H9 (cell line): ENCODE measurements at regions not wholly inside any gene's neighbourhood (a gene's known extent, or its start where the extent isn't known, plus 50 kb on each side); places are given as distances from the start of the nearest gene placed in this dataset.

Experiments
- DNase-seq: peaks from one replicate; pipeline ENCODE4 v3.0.0-alpha.2; 2017
- H2AFZ ChIP-seq: one replicate; pipeline ENCODE4 v1.6.1; 2013; ENCODE audit warnings: mild to moderate bottlenecking, low read length, control low read depth, moderate library complexity
- H2AK5ac ChIP-seq: 2 replicates; pipeline ENCODE4 v1.6.1; 2013; ENCODE audit warnings: low read length, control low read depth, mixed read lengths; ENCODE audit not compliant: insufficient read length
- H2BK120ac ChIP-seq: one replicate; pipeline ENCODE4 v1.6.1; 2013; ENCODE audit warnings: low read depth, mild to moderate bottlenecking, low read length, control low read depth, inconsistent platforms; ENCODE audit not compliant: poor library complexity, severe bottlenecking
- H2BK12ac ChIP-seq: 2 replicates; pipeline ENCODE4 v1.6.1; 2013; ENCODE audit warnings: low read length, control low read depth, mixed read lengths, low read depth; ENCODE audit not compliant: insufficient read length
- H2BK15ac ChIP-seq: 2 replicates; pipeline ENCODE4 v1.6.1; 2013; ENCODE audit warnings: low read depth, low read length, control low read depth
- H2BK20ac ChIP-seq: one replicate; pipeline ENCODE4 v1.6.1; 2013; ENCODE audit warnings: low read depth, mild to moderate bottlenecking, low read length, control low read depth, inconsistent platforms; ENCODE audit not compliant: poor library complexity, severe bottlenecking
- H2BK5ac ChIP-seq: 2 replicates; pipeline ENCODE4 v1.6.1; 2013; ENCODE audit warnings: low read length, control low read depth, mixed read lengths; ENCODE audit not compliant: insufficient read length
- H3K14ac ChIP-seq: 2 replicates; pipeline ENCODE4 v1.6.1; 2013; ENCODE audit warnings: low read length, control low read depth; ENCODE audit not compliant: insufficient read depth
- H3K18ac ChIP-seq: 2 replicates; pipeline ENCODE4 v1.6.1; 2013; ENCODE audit warnings: low read depth, mild to moderate bottlenecking, mixed read lengths, low read length, control low read depth; ENCODE audit not compliant: insufficient read length
- H3K23ac ChIP-seq: 2 replicates; pipeline ENCODE4 v1.6.1; 2013; ENCODE audit warnings: low read length, control low read depth, mixed read lengths, low read depth; ENCODE audit not compliant: insufficient read length
- H3K23me2 ChIP-seq: 2 replicates; pipeline ENCODE4 v1.6.1; 2013; ENCODE audit warnings: low read depth, mild to moderate bottlenecking, mixed read lengths, low read length, control low read depth; ENCODE audit not compliant: insufficient read length, poor library complexity, severe bottlenecking
- H3K27ac ChIP-seq: 2 replicates; pipeline ENCODE4 v1.5.1; 2013; ENCODE audit warnings: low read length, control low read depth, mixed read lengths, low read depth; ENCODE audit not compliant: insufficient read length
- H3K27me3 ChIP-seq: 2 replicates; pipeline ENCODE4 v1.6.1; 2013; ENCODE audit warnings: low read length, control low read depth, inconsistent platforms; ENCODE audit not compliant: insufficient read depth
- H3K4ac ChIP-seq: 2 replicates; pipeline ENCODE4 v1.6.1; 2013; ENCODE audit warnings: low read depth, mild to moderate bottlenecking, control low read depth, inconsistent platforms, low read length, moderate library complexity
- H3K4me1 ChIP-seq: 2 replicates; pipeline ENCODE4 v1.6.1; 2013; ENCODE audit warnings: low read length, control low read depth, inconsistent platforms; ENCODE audit not compliant: insufficient read depth
- H3K4me2 ChIP-seq: 2 replicates; pipeline ENCODE4 v1.6.1; 2013; ENCODE audit warnings: low read length, control low read depth, mixed read lengths; ENCODE audit not compliant: insufficient read length, insufficient read depth
- H3K56ac ChIP-seq: 2 replicates; pipeline ENCODE4 v1.6.1; 2013; ENCODE audit warnings: low read depth, mild to moderate bottlenecking, mixed read lengths, low read length, control low read depth; ENCODE audit not compliant: insufficient read length
- H3K79me1 ChIP-seq: 2 replicates; pipeline ENCODE4 v1.6.1; 2013; ENCODE audit warnings: low read depth, mild to moderate bottlenecking, moderate library complexity, low read length, control low read depth, inconsistent platforms; ENCODE audit not compliant: insufficient read depth, poor library complexity, severe bottlenecking
- H3K79me2 ChIP-seq: 2 replicates; pipeline ENCODE4 v1.6.1; 2013; ENCODE audit warnings: low read length, control low read depth, inconsistent platforms; ENCODE audit not compliant: insufficient read depth
- H3K9ac ChIP-seq: 2 replicates; pipeline ENCODE4 v1.6.1; 2013; ENCODE audit warnings: low read length, control low read depth, mixed read lengths; ENCODE audit not compliant: insufficient read length; ENCODE audit errors: extremely low read depth
- H3K9me3 ChIP-seq: one replicate; pipeline ENCODE4 v1.6.1; 2013; ENCODE audit warnings: low read depth, low read length, inconsistent platforms; ENCODE audit not compliant: control insufficient read depth
- H3T11ph ChIP-seq: one replicate; pipeline ENCODE4 v1.6.1; 2013; ENCODE audit warnings: mild to moderate bottlenecking, low read length, control low read depth, inconsistent platforms
- H4K20me1 ChIP-seq: one replicate; pipeline ENCODE4 v1.6.1; 2013; ENCODE audit not compliant: control insufficient read depth, insufficient read length, insufficient read depth
- H4K5ac ChIP-seq: 2 replicates; pipeline ENCODE4 v1.6.1; 2013; ENCODE audit warnings: low read depth, mild to moderate bottlenecking, mixed read lengths, low read length, control low read depth; ENCODE audit not compliant: insufficient read length
- H4K8ac ChIP-seq: replicated peaks from 2 replicates; pipeline ENCODE4 v1.6.1; 2013; ENCODE audit warnings: low read length, control low read depth, mixed read lengths, low read depth; ENCODE audit not compliant: insufficient read length
- H4K91ac ChIP-seq: 2 replicates; pipeline ENCODE4 v1.6.1; 2013; ENCODE audit warnings: low read depth, mild to moderate bottlenecking, moderate library complexity, mixed read lengths, low read length, control low read depth; ENCODE audit not compliant: insufficient read length
- H3K27ac Mint-ChIP-seq, 3 experiments: 2 replicates in 2 of 3; 3 replicates in 1 of 3; pipeline ENCODE4 v1.8.0; 2020 to 2021; ENCODE audit warnings: mixed read lengths in 3 of 3, mild to moderate bottlenecking in 1 of 3, moderate library complexity in 1 of 3
- H3K27me3 Mint-ChIP-seq: 2 replicates; pipeline ENCODE4 v1.8.0; 2021; ENCODE audit warnings: low read depth, mild to moderate bottlenecking, moderate library complexity, mixed read lengths
- H3K36me3 Mint-ChIP-seq, 3 experiments: 2 replicates in 2 of 3; 3 replicates in 1 of 3; pipeline ENCODE4 v1.8.0; 2020 to 2021; ENCODE audit warnings: low read depth in 3 of 3, mixed read lengths in 3 of 3; ENCODE audit not compliant: insufficient read depth in 1 of 3
- H3K4me1 Mint-ChIP-seq, 2 experiments: 2 replicates each; pipeline ENCODE4 v1.8.0; 2020; ENCODE audit warnings: mixed read lengths in 2 of 2
- H3K4me3 Mint-ChIP-seq, 2 experiments: 2 replicates in 1 of 2; 3 replicates in 1 of 2; pipeline ENCODE4 v1.8.0; 2020 to 2021; ENCODE audit warnings: mild to moderate bottlenecking in 2 of 2, mixed read lengths in 2 of 2, moderate library complexity in 1 of 2
- H3K9me3 Mint-ChIP-seq, 2 experiments: 2 replicates in 1 of 2; 3 replicates in 1 of 2; pipeline ENCODE4 v1.8.0; 2020; ENCODE audit warnings: mild to moderate bottlenecking in 2 of 2, mixed read lengths in 2 of 2, moderate library complexity in 1 of 2
- WGBS: extraction: QIAGEN DNeasy Blood & Tissue Kit; methylation state at CpG from one replicate; pipeline ENCODE4 v1.1.7; 2013; ENCODE audit warnings: missing lambda C conversion rate, low lambda C conversion rate, mixed read lengths; ENCODE audit not compliant: insufficient read length; ENCODE audit errors: extremely low coverage; 5-methylcytosine and 5-hydroxymethylcytosine counted together
- TF ChIP-seq, protein P1 (sequence below): fragments of 200-600 bp; sonication (generic); conservative IDR thresholded peaks from 3 replicates; pipeline ENCODE4 v1.8.0; 2021; ENCODE audit warnings: antibody characterized with exemption, mild to moderate bottlenecking

DNA sequence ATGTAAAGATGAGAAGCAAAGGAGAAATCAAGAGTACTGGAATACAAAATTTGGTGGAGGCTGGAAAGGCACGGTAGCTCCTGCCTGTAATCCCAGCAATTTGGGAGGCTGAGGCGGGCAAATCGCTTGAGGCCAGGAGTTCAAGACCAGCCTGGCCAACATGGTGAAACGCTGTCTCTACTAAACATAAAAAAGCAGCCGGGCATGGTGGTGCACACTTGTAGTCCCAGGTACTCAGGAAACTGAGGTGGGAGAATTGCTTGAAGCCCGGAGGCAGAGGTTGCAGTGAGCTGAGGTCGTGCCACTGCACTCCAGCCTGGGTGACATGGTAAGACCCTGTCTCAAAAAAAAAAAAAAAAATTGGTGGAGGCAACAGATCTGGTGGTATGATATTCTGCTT lies 1086.0 kb downstream of the NLGN4X start:
- Mint-ChIP-seq H3K4me3 (no peak overlapping the region), H3K27ac (no peak overlapping the region; a peak in 1 of 7 replicates), H3K36me3 (no peaks in the 10 kb centered on the region; a peak in 1 of 7 replicates), H3K9me3 (peaks cover 0 to 2% of the 10 kb centered on the region in 2 experiments; a peak in 1 of 5 replicates), H3K4me1 (peaks cover 7 to 10% of the 10 kb centered on the region in 2 experiments), H3K27me3 (no peaks in the 10 kb centered on the region)
- Histone ChIP-seq H2AFZ (no peak overlapping the region), H3T11ph (no peak overlapping the region), H3K18ac (no peak overlapping the region), H3K27ac (no peak overlapping the region), H2BK12ac (no peak overlapping the region), H3K9me3 (no peaks in the 10 kb centered on the region), H2BK120ac (no peak overlapping the region), H3K56ac (no peak overlapping the region), H3K23me2 (no peaks in the 10 kb centered on the region), H3K4ac (no peak overlapping the region), H2BK5ac (no peak overlapping the region), H3K79me2 (no peaks in the 10 kb centered on the region), H2AK5ac (no peak overlapping the region), H2BK15ac (no peak overlapping the region), H4K5ac (no peak overlapping the region), H3K9ac (no peak overlapping the region), H3K4me2 (no peak overlapping the region), H3K79me1 (no peaks in the 10 kb centered on the region), H3K27me3 (no peaks in the 10 kb centered on the region), H4K8ac (no peak overlapping the region), H3K4me1 (no peaks in the 10 kb centered on the region), H2BK20ac (no peak overlapping the region), H3K14ac (no peak overlapping the region), H3K23ac (no peak overlapping the region), H4K20me1 (no peaks in the 10 kb centered on the region), H4K91ac (no peak overlapping the region)
- TF ChIP-seq, protein P1, sequence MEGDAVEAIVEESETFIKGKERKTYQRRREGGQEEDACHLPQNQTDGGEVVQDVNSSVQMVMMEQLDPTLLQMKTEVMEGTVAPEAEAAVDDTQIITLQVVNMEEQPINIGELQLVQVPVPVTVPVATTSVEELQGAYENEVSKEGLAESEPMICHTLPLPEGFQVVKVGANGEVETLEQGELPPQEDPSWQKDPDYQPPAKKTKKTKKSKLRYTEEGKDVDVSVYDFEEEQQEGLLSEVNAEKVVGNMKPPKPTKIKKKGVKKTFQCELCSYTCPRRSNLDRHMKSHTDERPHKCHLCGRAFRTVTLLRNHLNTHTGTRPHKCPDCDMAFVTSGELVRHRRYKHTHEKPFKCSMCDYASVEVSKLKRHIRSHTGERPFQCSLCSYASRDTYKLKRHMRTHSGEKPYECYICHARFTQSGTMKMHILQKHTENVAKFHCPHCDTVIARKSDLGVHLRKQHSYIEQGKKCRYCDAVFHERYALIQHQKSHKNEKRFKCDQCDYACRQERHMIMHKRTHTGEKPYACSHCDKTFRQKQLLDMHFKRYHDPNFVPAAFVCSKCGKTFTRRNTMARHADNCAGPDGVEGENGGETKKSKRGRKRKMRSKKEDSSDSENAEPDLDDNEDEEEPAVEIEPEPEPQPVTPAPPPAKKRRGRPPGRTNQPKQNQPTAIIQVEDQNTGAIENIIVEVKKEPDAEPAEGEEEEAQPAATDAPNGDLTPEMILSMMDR = no peak
- no CpG with 5 or more reads among the region's 7 CpGs for WGBS
- DNase-seq = no peak
